ENCODE measurements at regions not wholly inside any gene's neighbourhood (a gene's known extent, or its start where the extent isn't known, plus 50 kb on each side); places are given as distances from the start of the nearest gene placed in this dataset.

DNA sequence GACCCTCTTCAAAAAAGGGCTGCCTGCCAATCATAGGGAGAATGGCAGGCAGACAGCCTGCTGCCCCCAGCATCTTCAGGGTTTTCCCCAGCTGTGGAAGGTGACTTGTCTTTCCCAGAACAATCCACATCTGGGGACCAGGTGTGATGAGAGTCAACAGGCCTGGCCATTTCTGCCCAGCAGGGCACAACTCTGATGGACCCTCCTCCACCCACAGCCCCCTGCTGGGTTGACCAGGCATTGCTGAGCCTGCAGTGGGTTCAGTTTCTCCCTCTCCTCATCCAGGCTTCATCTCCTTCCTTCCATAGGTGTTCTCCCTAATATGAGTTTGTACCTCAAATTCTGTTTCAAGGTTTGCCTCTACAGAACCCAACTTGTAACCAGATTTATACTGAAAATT lies 111.0 kb downstream of the MINAR1 start:
- Histone ChIP-seq H3K36me3 (ENCODE audit: control insufficient read depth in 4 of 4, insufficient read depth in 3 of 4, low read depth in 1 of 4, low read length in 3 of 4) (no peaks in the 10 kb centered on the region), H3K27me3 (ENCODE audit: control insufficient read depth in 4 of 4, insufficient read depth in 4 of 4, low read length in 3 of 4) (no peaks in the 10 kb centered on the region), H3K4me3 (ENCODE audit: low read depth in 1 of 3, low read length in 3 of 3) (no peak overlapping the region), H3K27ac (ENCODE audit: low read depth in 1 of 2, low read length in 2 of 2) (no peak overlapping the region), H3K4me1 (ENCODE audit: control insufficient read depth in 4 of 4, insufficient read depth in 4 of 4, low read length in 3 of 4) (no peaks in the 10 kb centered on the region), H3K9me3 (ENCODE audit: control insufficient read depth in 4 of 4, low read length in 3 of 4) (no peaks in the 10 kb centered on the region), H3K9ac (ENCODE audit: low read depth in 1 of 2, low read length in 2 of 2) (no peak overlapping the region)
- TF ChIP-seq HNF4G (IDR thresholded peaks at IDR 0.05) (no peak), RAD21 (IDR thresholded peaks at IDR 0.05) (no peak), EGR1 (IDR thresholded peaks at IDR 0.05; ENCODE audit: low read depth in 2 of 2) (no peak), HNF4A (conservative IDR thresholded peaks at IDR 0.05) (no peak), FOXA2 (IDR thresholded peaks at IDR 0.05) (no peak), NR2F2 (IDR thresholded peaks at IDR 0.05) (no peak), SP1 (IDR thresholded peaks at IDR 0.05) (no peak), TAF1 (conservative IDR thresholded peaks at IDR 0.05) (no peak)
- TF ChIP-seq, protein P1, sequence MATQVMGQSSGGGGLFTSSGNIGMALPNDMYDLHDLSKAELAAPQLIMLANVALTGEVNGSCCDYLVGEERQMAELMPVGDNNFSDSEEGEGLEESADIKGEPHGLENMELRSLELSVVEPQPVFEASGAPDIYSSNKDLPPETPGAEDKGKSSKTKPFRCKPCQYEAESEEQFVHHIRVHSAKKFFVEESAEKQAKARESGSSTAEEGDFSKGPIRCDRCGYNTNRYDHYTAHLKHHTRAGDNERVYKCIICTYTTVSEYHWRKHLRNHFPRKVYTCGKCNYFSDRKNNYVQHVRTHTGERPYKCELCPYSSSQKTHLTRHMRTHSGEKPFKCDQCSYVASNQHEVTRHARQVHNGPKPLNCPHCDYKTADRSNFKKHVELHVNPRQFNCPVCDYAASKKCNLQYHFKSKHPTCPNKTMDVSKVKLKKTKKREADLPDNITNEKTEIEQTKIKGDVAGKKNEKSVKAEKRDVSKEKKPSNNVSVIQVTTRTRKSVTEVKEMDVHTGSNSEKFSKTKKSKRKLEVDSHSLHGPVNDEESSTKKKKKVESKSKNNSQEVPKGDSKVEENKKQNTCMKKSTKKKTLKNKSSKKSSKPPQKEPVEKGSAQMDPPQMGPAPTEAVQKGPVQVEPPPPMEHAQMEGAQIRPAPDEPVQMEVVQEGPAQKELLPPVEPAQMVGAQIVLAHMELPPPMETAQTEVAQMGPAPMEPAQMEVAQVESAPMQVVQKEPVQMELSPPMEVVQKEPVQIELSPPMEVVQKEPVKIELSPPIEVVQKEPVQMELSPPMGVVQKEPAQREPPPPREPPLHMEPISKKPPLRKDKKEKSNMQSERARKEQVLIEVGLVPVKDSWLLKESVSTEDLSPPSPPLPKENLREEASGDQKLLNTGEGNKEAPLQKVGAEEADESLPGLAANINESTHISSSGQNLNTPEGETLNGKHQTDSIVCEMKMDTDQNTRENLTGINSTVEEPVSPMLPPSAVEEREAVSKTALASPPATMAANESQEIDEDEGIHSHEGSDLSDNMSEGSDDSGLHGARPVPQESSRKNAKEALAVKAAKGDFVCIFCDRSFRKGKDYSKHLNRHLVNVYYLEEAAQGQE (IDR thresholded peaks at IDR 0.05) = no peak
- TF ChIP-seq, protein P2, sequence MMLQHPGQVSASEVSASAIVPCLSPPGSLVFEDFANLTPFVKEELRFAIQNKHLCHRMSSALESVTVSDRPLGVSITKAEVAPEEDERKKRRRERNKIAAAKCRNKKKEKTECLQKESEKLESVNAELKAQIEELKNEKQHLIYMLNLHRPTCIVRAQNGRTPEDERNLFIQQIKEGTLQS (IDR thresholded peaks at IDR 0.05) = no peak
- no peak for DNase-seq (ENCODE audit: low spot score)

DNA sequence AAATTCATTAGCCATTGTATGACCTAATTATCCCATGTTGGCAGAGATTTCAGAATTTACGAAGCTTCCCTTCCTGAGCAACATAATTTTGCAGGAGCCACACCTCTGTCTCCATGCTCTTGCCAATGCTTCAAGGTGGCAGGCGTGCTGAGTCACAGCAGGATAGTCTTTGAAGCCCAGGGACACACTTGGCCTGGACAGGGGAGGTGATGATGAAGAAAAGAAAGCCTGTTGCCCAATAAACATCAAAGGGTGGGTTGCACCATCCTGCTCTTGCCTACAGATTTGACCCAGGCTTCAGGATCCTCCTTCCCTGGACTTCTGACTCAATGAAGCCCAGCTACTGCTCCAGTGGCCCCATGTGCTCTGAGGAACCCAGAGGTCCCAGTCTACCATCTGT lies 117.1 kb downstream of the MINAR1 start:
- Histone ChIP-seq H3K9ac (ENCODE audit: low read depth in 1 of 2, low read length in 2 of 2) (no peak overlapping the region), H3K27ac (ENCODE audit: low read depth in 1 of 2, low read length in 2 of 2) (no peak overlapping the region), H3K9me3 (ENCODE audit: control insufficient read depth in 4 of 4, low read length in 3 of 4) (no peaks in the 10 kb centered on the region), H3K36me3 (ENCODE audit: control insufficient read depth in 4 of 4, insufficient read depth in 3 of 4, low read depth in 1 of 4, low read length in 3 of 4) (no peaks in the 10 kb centered on the region), H3K27me3 (ENCODE audit: control insufficient read depth in 4 of 4, insufficient read depth in 4 of 4, low read length in 3 of 4) (peaks cover 0 to 3% (median 0%) of the 10 kb centered on the region in 4 donors), H3K4me1 (ENCODE audit: control insufficient read depth in 4 of 4, insufficient read depth in 4 of 4, low read length in 3 of 4) (no peaks in the 10 kb centered on the region), H3K4me3 (ENCODE audit: low read depth in 1 of 3, low read length in 3 of 3) (no peak overlapping the region)
- TF ChIP-seq RAD21 (IDR thresholded peaks at IDR 0.05) (no peak), RXRA (IDR thresholded peaks at IDR 0.05) (no peak), YY1 (IDR thresholded peaks at IDR 0.05) (no peak), GABPA (IDR thresholded peaks at IDR 0.05 in 1 of 2, conservative IDR thresholded peaks at IDR 0.05 in 1 of 2) (no peak), TAF1 (conservative IDR thresholded peaks at IDR 0.05) (no peak), FOXA1 (IDR thresholded peaks at IDR 0.05) (no peak), JUND (IDR thresholded peaks at IDR 0.05) (no peak)
- TF ChIP-seq, protein P3, sequence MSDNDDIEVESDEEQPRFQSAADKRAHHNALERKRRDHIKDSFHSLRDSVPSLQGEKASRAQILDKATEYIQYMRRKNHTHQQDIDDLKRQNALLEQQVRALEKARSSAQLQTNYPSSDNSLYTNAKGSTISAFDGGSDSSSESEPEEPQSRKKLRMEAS (IDR thresholded peaks at IDR 0.05) = no peak
- TF ChIP-seq, protein P1 (IDR thresholded peaks at IDR 0.05) = no peak
- TF ChIP-seq, protein P4, sequence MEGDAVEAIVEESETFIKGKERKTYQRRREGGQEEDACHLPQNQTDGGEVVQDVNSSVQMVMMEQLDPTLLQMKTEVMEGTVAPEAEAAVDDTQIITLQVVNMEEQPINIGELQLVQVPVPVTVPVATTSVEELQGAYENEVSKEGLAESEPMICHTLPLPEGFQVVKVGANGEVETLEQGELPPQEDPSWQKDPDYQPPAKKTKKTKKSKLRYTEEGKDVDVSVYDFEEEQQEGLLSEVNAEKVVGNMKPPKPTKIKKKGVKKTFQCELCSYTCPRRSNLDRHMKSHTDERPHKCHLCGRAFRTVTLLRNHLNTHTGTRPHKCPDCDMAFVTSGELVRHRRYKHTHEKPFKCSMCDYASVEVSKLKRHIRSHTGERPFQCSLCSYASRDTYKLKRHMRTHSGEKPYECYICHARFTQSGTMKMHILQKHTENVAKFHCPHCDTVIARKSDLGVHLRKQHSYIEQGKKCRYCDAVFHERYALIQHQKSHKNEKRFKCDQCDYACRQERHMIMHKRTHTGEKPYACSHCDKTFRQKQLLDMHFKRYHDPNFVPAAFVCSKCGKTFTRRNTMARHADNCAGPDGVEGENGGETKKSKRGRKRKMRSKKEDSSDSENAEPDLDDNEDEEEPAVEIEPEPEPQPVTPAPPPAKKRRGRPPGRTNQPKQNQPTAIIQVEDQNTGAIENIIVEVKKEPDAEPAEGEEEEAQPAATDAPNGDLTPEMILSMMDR (IDR thresholded peaks at IDR 0.05; ENCODE audit: low read depth, low read length, missing input control) = no peak
- TF ChIP-seq, protein P5, sequence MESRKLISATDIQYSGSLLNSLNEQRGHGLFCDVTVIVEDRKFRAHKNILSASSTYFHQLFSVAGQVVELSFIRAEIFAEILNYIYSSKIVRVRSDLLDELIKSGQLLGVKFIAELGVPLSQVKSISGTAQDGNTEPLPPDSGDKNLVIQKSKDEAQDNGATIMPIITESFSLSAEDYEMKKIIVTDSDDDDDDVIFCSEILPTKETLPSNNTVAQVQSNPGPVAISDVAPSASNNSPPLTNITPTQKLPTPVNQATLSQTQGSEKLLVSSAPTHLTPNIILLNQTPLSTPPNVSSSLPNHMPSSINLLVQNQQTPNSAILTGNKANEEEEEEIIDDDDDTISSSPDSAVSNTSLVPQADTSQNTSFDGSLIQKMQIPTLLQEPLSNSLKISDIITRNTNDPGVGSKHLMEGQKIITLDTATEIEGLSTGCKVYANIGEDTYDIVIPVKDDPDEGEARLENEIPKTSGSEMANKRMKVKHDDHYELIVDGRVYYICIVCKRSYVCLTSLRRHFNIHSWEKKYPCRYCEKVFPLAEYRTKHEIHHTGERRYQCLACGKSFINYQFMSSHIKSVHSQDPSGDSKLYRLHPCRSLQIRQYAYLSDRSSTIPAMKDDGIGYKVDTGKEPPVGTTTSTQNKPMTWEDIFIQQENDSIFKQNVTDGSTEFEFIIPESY (IDR thresholded peaks at IDR 0.05) = no peak
- no peak for DNase-seq (ENCODE audit: low spot score)
- WGBS = 80% methylated on average over 2 of the region's 2 CpGs

Data from liver (tissue), 8 donors.